Peyer's patch (tissue), 4 donors: ENCODE measurements at regions not wholly inside any gene's neighbourhood (a gene's known extent, or its start where the extent isn't known, plus 50 kb on each side); places are given as distances from the start of the nearest gene placed in this dataset.

ENCODE experiments used
- DNase-seq, 3 donors: peaks; one replicate each; pipeline ENCODE4 v3.0.0-alpha.2; 2017 to 2019
- H3K27ac ChIP-seq, 4 donors: fragments of 200-600 bp; sonication (generic); one replicate each; pipeline ENCODE4 v1.5.1; 2016 to 2019
- H3K27me3 ChIP-seq, 2 donors: fragments of 200-600 bp; sonication (generic); one replicate each; pipeline ENCODE4 v1.5.1; 2019
- H3K36me3 ChIP-seq, 3 donors: fragments of 200-600 bp; sonication (generic); one replicate each; pipeline ENCODE4 v1.5.1; 2016 to 2019
- H3K4me1 ChIP-seq, 4 donors: fragments of 200-600 bp; sonication (generic); one replicate each; pipeline ENCODE4 v1.5.1; 2016 to 2019
- H3K4me3 ChIP-seq, 4 donors: fragments of 200-600 bp; sonication (generic); 1 replicate in 3 of 4; 2 replicates in 1 of 4; pipeline ENCODE4 v1.5.1; 2016 to 2019; ENCODE audit warnings: mild to moderate bottlenecking in 1 of 4
- H3K9me3 ChIP-seq, 4 donors: fragments of 200-600 bp; sonication (generic); one replicate each; pipeline ENCODE4 v1.5.1; 2016 to 2019; ENCODE audit warnings: mild to moderate bottlenecking in 1 of 4
- CTCF ChIP-seq, 6 experiments: fragments of 450-650 bp in 4 of 6; fragments of 200-600 bp in 2 of 6; sonication (generic) in 1 of 6; IDR thresholded peaks; one replicate each; pipeline ENCODE4 v1.5.1; 2017 to 2019; ENCODE audit warnings: antibody characterized with exemption in 6 of 6, mild to moderate bottlenecking in 3 of 6, moderate library complexity in 1 of 6
- POLR2A ChIP-seq, 2 donors: fragments of 450-650 bp; IDR thresholded peaks; one replicate each; pipeline ENCODE4 v1.5.1; 2017; ENCODE audit warnings: antibody characterized with exemption in 2 of 2, mild to moderate bottlenecking in 2 of 2, moderate library complexity in 2 of 2

DNA sequence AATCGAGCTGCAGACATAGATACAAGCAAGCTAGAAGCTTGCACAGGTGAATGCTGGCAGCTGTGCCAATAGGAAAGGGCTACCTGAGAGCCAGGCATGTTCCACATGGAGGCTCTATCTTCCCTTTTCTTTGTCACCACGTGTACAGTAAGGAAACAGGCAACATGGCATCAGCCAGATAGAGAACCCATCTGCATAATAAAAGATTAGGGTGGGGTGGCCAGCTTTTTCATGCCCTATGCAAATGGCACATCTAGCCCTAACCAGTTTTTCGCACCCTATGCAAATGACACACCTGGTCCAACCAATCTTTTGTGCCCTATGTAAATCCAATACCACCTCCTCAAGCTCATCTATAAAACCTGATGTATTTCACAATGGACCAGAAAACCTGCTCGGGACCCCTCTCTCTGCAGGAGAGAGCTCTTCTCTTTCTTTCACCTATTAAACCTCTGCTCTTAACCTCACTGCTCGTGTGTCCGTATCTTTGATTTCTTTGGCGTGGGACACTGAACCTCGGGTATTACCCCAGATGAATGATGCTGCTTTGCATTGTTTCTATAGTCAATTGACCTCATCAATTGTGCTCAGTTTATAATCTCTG is 93.9 kb downstream of the SLC30A10 start:
- no peaks in the 10 kb centered on the region for H3K36me3 ChIP-seq
- TF ChIP-seq CTCF (IDR thresholded peaks at IDR 0.05) (no peak), POLR2A (IDR thresholded peaks at IDR 0.05) (no peak)

DNA sequence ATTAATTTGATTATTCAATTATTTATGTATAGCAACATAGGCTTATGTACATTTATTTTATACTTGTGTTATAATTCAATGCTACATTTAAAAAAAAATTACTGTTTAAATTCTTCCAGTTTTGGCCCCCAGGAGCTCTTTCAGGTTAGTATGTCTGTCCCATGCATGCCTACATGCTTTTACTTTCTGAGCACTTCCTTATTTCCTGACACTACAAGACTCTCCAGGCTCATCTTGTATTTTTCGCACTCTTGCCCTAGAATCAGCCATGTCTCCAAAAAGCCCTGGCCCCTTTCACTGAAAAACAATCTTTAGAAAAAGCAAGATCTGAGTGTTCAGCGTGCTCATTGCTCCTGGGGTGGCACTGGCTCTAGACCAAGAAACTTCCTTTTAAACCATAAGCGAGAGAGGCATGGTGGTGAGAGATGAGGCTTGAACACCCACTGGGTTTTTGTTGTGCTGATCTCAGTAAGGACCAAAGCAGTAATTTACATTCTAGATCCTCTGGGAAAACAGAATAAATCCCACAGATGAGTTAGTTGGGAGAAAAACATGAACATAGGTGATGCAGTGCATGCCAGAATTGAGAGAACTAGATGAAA is 95.0 kb downstream of the SLC30A10 start:
- DNase-seq, result no peak
- H3K27me3 ChIP-seq, result no peaks in the 10 kb centered on the region
- no peak for TF ChIP-seq POLR2A (IDR thresholded peaks at IDR 0.05)
- TF ChIP-seq CTCF (IDR thresholded peaks at IDR 0.05), result no peak
- H3K9me3 ChIP-seq, result no peaks in the 10 kb centered on the region
- no peak overlapping the region for H3K4me3 ChIP-seq
- H3K36me3 ChIP-seq, result no peaks in the 10 kb centered on the region
- H3K4me1 ChIP-seq, result no peaks in the 10 kb centered on the region
- H3K27ac ChIP-seq, result no peak overlapping the region

More for the DNA sequence above, 93.9 kb downstream of the SLC30A10 start:
- Histone ChIP-seq H3K4me3 (no peak overlapping the region), H3K27me3 (no peaks in the 10 kb centered on the region), H3K27ac (no peak overlapping the region), H3K9me3 (no peaks in the 10 kb centered on the region), H3K4me1 (no peaks in the 10 kb centered on the region)
- DNase-seq, result no peak

- H3K27me3 ChIP-seq, result no peaks in the 10 kb centered on the region
- no peaks in the 10 kb centered on the region for H3K4me1 ChIP-seq
- no peaks in the 10 kb centered on the region for H3K9me3 ChIP-seq
- no peak overlapping the region for H3K27ac ChIP-seq
- no peaks in the 10 kb centered on the region for H3K36me3 ChIP-seq
- no peak for DNase-seq
- H3K4me3 ChIP-seq, result no peak overlapping the region
- no peak for TF ChIP-seq CTCF (IDR thresholded peaks at IDR 0.05)
- TF ChIP-seq POLR2A (IDR thresholded peaks at IDR 0.05), result no peak
These were observed 102.1 kb downstream of the SLC30A10 start for GRCh38 chr1:219826290-219826689.

DNA sequence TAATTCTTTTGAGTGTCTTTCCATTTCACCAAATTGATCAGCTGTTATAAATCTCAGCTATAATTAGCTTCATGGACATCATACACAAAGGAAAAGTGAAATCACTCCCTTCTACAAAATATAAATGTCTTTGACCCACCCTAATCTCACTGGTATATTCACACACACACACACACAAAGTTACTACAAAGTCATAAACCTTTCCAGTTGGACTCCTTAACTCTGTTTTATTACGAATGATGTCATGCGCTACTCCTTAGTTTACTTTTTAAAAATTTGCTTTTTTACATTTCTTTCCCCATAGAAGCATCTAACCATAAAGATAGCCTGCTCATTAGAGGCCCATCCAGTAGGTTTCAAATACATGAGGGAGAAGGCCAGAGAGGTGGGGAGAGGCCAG is 103.0 kb downstream of the SLC30A10 start:
- Histone ChIP-seq H3K4me1 (no peaks in the 10 kb centered on the region), H3K4me3 (no peak overlapping the region), H3K27ac (no peak overlapping the region), H3K9me3 (no peaks in the 10 kb centered on the region), H3K36me3 (no peaks in the 10 kb centered on the region), H3K27me3 (no peaks in the 10 kb centered on the region)
- DNase-seq, result no peak
- TF ChIP-seq CTCF (IDR thresholded peaks at IDR 0.05) (no peak), POLR2A (IDR thresholded peaks at IDR 0.05) (no peak)

DNA sequence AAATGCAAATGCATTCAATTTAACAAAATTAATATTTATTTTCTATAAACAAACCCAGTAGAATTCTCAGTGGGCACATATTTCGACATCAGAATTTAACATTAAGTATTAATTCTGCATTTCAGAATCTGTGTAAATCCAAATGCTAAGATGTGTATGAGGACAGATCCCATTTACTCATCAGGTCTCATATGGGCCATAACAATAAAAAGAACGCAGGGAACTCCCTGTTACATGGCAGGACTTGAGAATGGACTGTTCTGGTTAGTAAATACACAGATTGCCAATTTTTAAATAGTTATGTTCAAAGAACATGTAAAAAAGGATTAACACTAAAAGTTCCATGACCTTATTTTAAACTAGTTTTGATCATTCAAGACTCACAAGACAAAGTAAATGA is 104.0 kb downstream of the SLC30A10 start:
- Histone ChIP-seq H3K9me3 (no peaks in the 10 kb centered on the region), H3K27me3 (no peaks in the 10 kb centered on the region), H3K4me3 (no peak overlapping the region), H3K4me1 (no peaks in the 10 kb centered on the region), H3K27ac (no peak overlapping the region), H3K36me3 (no peaks in the 10 kb centered on the region)
- TF ChIP-seq CTCF (IDR thresholded peaks at IDR 0.05) (no peak), POLR2A (IDR thresholded peaks at IDR 0.05) (no peak)
- DNase-seq, result no peak
